ENCODE measurements at regions not wholly inside any gene's neighbourhood (a gene's known extent, or its start where the extent isn't known, plus 50 kb on each side); places are given as distances from the start of the nearest gene placed in this dataset.
"Not testable (repeated sequence)": the region's sequence is repeated elsewhere in the genome, so short reads cannot be mapped to it uniquely, and the experiment has no call there.

DNA sequence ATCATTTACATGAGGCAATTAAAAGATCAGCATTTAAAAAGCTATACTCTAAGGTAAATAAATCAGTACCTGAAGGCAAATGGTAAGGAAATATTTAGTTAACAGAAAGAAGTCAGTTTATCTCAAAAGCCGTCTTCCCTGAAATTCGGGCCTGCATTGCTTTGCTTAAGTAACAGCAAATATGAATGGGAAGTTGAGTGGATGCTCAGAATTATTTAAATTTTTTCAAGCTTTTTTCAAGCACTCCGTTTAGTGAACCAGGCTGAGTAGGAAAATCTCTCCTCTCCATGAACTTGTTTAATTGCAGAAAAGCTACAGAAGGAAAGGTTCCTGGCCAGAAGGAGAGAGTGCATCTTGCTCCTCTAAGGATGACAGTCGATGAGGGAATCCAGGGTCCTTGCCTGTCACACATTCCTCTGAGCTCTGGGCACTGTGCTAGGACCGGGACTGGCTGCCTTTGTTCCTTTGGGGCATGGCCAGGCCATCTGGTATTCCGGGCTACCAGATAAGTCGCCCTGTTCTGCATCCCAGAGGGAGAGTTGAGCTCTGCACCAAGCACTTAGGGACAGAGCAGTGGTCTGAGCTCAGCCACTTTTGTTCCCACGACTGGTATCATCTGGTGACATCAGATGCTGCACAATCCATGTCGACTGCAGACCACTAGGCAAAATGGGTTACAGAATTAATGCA, 77.6 kb downstream of the RIN2 start:
- Histone ChIP-seq H3K36me3 (replicated peaks in 1 of 2) (no peaks in the 10 kb centered on the region), H3K27ac (no peak overlapping the region), H3K4me1 (replicated peaks in 1 of 2) (no peaks in the 10 kb centered on the region), H3K27me3 (no peaks in the 10 kb centered on the region), H3K9me3 (replicated peaks in 1 of 3) (no peaks in the 10 kb centered on the region), H3K4me3 (no peak overlapping the region)
- DNase-seq: no peak
- 84 to 97% (median 88%) methylated on average over 5 to 9 of the region's 9 CpGs for WGBS, 4 donors
- intact Hi-C loops (cut with DNase I): no loop called here
- TF ChIP-seq POLR2A (IDR thresholded peaks at IDR 0.05): no peak
- TF ChIP-seq, protein P1, sequence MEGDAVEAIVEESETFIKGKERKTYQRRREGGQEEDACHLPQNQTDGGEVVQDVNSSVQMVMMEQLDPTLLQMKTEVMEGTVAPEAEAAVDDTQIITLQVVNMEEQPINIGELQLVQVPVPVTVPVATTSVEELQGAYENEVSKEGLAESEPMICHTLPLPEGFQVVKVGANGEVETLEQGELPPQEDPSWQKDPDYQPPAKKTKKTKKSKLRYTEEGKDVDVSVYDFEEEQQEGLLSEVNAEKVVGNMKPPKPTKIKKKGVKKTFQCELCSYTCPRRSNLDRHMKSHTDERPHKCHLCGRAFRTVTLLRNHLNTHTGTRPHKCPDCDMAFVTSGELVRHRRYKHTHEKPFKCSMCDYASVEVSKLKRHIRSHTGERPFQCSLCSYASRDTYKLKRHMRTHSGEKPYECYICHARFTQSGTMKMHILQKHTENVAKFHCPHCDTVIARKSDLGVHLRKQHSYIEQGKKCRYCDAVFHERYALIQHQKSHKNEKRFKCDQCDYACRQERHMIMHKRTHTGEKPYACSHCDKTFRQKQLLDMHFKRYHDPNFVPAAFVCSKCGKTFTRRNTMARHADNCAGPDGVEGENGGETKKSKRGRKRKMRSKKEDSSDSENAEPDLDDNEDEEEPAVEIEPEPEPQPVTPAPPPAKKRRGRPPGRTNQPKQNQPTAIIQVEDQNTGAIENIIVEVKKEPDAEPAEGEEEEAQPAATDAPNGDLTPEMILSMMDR (IDR thresholded peaks at IDR 0.05): no peak

DNA sequence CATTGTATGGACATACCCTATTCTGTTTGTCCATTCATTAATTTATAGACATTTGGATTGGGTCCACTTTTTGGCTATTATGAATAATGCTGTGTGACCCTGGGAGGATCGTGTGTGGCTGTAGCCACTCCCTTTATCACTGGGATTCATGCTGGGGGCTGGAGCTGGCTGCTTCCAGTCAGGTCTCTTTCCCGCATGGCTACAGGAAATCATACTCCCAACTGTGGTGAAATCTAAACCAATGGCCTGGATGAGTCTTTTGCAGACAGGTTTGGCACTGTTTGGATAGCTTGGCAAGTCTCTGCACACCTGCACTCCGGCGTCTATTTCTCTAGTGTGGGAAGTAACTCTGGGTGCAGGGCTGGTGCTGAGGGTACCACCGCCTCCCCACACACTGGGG, 80.4 kb downstream of the RIN2 start:
- no peak for TF ChIP-seq POLR2A (IDR thresholded peaks at IDR 0.05)
- DNase-seq: peak in 1 of 7 donors; percentile 28
- intact Hi-C loops (cut with DNase I): no loop called here
- no peaks in the 10 kb centered on the region for H3K36me3 ChIP-seq (replicated peaks in 1 of 2)
- H3K27ac ChIP-seq: no peak overlapping the region
- WGBS, 4 donors: 75 to 84% (median 80%) methylated on average over 4 to 5 of the region's 5 CpGs
- H3K4me3 ChIP-seq: no peak overlapping the region
- no peaks in the 10 kb centered on the region for H3K9me3 ChIP-seq (replicated peaks in 1 of 3)
- H3K27me3 ChIP-seq: no peaks in the 10 kb centered on the region
- H3K4me1 ChIP-seq (replicated peaks in 1 of 2): no peaks in the 10 kb centered on the region

DNA sequence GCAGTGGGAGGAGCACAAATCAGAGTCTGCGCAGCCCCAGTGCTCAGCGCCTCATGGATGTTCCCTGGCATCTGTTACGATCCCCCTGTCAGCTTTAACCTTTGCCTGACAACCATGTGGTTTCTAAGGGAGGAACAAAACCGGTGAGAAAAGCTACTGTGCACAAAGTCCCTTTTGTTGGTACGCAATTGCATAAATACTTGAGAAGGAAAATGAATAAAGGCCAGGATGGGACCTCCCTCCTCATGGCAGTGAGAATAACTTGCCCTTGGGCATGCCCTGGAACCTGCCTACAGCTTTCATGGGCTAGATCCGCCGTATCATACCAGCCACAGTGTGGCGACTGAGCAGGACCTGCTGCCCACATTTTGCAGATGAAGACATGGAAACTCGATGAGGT, 81.0 kb downstream of the RIN2 start:
- Histone ChIP-seq H3K27me3 (no peaks in the 10 kb centered on the region), H3K27ac (no peak overlapping the region), H3K36me3 (replicated peaks in 1 of 2) (no peaks in the 10 kb centered on the region), H3K9me3 (replicated peaks in 1 of 3) (no peaks in the 10 kb centered on the region), H3K4me1 (replicated peaks in 1 of 2) (no peaks in the 10 kb centered on the region), H3K4me3 (no peak overlapping the region)
- intact Hi-C loops (cut with DNase I): no loop called here
- 90 to 96% (median 93%) methylated on average over 9 of the region's 9 CpGs for WGBS, 4 donors
- TF ChIP-seq, protein P1 (IDR thresholded peaks at IDR 0.05): no peak
- TF ChIP-seq POLR2A (IDR thresholded peaks at IDR 0.05): no peak
- no peak for DNase-seq

DNA sequence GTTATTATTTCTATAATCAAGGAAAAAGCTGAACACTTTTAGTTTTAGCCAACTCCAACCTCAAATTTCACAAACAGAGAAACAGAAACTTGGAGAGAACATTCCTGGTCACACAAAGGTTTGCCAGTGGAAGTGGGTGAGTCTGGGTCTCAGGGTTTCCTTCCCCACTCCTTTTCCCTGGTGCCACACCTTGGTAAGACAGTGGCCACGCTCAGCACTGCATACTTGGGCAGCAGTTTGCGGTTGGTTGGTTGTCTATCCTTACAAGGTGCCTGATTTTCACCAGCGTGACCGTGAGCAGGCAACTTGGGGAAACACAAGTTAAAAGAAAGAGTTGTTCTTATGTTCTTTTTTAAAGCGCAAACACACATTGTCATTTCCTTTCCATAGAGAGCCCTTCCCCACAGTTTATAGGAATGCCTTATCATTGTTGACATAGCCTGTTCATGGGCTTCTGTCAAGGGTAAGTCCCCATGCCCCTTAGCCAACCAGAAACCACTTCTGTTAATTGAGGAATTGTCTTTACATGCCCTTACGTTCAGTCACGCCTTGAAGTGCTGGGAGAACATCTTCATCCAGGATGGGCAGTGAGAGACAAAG, 82.2 kb downstream of the RIN2 start:
- Histone ChIP-seq H3K27me3 (no peaks in the 10 kb centered on the region), H3K9me3 (replicated peaks in 1 of 3) (no peaks in the 10 kb centered on the region), H3K4me1 (replicated peaks in 1 of 2) (no peaks in the 10 kb centered on the region), H3K27ac (no peak overlapping the region), H3K4me3 (no peak overlapping the region), H3K36me3 (replicated peaks in 1 of 2) (no peaks in the 10 kb centered on the region)
- no peak for DNase-seq
- no peak for TF ChIP-seq POLR2A (IDR thresholded peaks at IDR 0.05)
- TF ChIP-seq, protein P1 (IDR thresholded peaks at IDR 0.05): no peak
- 77 to 93% (median 86%) methylated on average over 7 of the region's 7 CpGs for WGBS, 4 donors
- intact Hi-C loops (cut with DNase I): no loop called here

- Histone ChIP-seq H3K9me3 (replicated peaks in 1 of 3) (no peaks in the 10 kb centered on the region), H3K36me3 (replicated peaks in 1 of 2) (no peaks in the 10 kb centered on the region), H3K4me3 (no peak overlapping the region), H3K27ac (no peak overlapping the region), H3K4me1 (replicated peaks in 1 of 2) (no peaks in the 10 kb centered on the region), H3K27me3 (no peaks in the 10 kb centered on the region)
- intact Hi-C loops (cut with DNase I): no loop called here
- no peak for DNase-seq
- TF ChIP-seq, protein P1 (IDR thresholded peaks at IDR 0.05): no peak
- TF ChIP-seq POLR2A (IDR thresholded peaks at IDR 0.05): no peak
Observed at GRCh38 chr20:19841740-19842139, 83.7 kb downstream of the RIN2 start.

DNA sequence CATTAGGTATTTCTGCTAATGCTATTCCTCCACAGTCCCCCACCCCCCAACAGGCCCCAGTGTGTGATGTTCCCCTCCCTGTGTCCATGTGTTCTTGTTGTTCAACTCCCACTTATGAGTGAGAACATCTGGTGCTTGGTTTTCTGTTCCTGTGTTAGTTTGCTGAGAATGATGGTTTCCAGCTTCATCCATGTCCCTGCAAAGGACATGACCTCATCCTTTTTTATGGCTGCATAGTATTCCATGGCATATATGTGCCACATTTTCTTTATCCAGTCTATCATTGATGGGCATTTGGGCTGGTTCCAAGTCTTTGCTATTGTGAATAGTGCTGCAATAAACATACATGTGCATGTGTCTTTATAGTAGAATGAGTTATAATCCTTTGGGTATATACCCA, 86.8 kb downstream of the RIN2 start:
- H3K27me3 ChIP-seq; H3K9me3 ChIP-seq (replicated peaks in 1 of 3); H3K4me3 ChIP-seq; DNase-seq; intact Hi-C loops (cut with DNase I); H3K27ac ChIP-seq; H3K36me3 ChIP-seq (replicated peaks in 1 of 2): not testable (repeated sequence)
- peaks cover 0 to 12% of the 10 kb centered on the region in 2 donors for H3K4me1 ChIP-seq (replicated peaks in 1 of 2)

All from adrenal gland (tissue), 9 donors.